HK-2 (cell line): ENCODE measurements at regions not wholly inside any gene's neighbourhood (a gene's known extent, or its start where the extent isn't known, plus 50 kb on each side); places are given as distances from the start of the nearest gene placed in this dataset.
"Not testable (repeated sequence)": the region's sequence is repeated elsewhere in the genome, so short reads cannot be mapped to it uniquely, and the experiment has no call there.

Source experiments
- DNase-seq: peaks from one replicate; pipeline ENCODE4 v3.0.0-alpha.2; 2018; ENCODE audit not compliant: unreplicated experiment

DNA sequence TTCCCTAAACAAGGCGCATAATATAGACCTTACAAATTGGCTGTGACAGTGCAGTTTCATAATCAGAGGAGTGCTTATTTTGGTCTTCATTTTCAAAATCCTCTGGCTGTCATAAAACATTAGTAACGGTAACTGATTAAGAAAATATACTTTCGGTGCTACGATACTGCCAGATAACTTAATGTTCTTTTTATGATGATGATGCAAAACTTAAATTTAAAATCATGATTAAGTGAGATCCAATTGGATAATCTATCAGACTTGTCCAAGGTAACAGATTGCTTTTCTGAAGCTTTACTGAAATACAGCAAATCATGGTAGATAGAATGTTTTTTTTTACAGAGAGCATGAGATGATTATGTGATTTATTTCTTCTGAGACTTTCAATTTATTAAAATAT, 364.2 kb upstream of the CNTN3 start:
- no peak for DNase-seq

- not testable (repeated sequence) for DNase-seq
Measured at GRCh38 chr3:74985028-74985904, 370.8 kb upstream of the CNTN3 start.

GRCh38 chr3:74988095-74988494, 373.6 kb upstream of the CNTN3 start:
- DNase-seq: no peak

DNA sequence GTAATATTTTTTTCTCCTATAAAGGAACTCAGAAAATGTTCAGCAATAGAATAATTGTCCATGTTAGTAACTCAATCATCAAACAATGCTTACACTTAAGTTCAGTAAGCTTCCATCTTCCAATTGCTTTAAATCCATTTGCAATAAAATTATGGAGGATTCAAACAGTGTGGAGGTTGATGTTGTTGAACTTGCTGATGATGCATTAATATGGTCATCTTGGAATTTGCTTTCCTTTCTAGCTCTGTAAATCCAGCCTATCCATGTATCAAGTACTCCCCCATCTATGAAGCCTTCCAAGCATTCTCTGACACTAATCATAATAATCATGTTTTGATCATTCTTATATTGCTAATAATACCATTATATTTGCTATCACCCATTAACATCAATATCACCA, 378.4 kb upstream of the CNTN3 start:
- no peak for DNase-seq

DNA sequence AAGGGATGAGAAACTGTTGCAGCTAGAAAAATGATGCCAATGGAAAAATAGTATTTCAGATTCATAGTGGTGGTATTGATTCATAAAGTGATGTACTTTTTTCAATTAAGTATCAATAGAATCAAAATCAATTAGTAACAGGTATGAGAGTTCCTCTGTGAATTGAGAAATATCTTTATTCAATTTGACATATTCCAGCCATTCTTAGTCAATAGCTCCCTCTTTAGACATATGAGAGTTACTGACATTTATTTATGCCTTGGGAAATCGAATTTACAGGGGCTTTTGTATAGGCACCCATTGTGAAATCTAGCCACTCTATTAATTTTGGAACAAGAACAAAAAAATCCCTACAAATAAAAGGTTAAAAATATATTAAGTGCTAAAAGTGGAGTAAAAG, 386.9 kb upstream of the CNTN3 start:
- DNase-seq: no peak

- no peak for DNase-seq
Measured at GRCh38 chr3:75012791-75013331, 398.4 kb upstream of the CNTN3 start.

DNA sequence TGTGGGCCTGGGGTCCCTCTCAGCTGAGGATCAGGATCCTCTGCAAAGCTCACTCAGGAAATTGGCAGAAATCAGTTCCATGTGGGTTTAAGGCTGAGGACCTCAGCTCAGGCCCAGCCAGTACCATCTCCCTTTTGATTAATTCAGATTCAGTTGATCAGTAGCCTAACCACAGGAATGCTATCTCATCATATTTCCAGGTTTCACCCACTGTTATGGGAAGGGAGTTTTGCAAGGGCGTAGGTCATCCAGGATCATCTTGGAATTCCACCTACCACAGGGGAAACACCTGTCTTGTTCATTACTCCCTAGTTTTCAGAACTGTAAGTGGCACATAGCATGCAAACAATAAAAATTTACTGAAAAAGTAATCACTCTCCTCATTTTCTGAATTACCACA, 399.5 kb upstream of the CNTN3 start:
- no peak for DNase-seq

- no peak for DNase-seq
Measured at GRCh38 chr3:75015280-75015679, 400.8 kb upstream of the CNTN3 start.

- no peak for DNase-seq
Measured at GRCh38 chr3:75035146-75035545, 420.7 kb upstream of the CNTN3 start.

DNA sequence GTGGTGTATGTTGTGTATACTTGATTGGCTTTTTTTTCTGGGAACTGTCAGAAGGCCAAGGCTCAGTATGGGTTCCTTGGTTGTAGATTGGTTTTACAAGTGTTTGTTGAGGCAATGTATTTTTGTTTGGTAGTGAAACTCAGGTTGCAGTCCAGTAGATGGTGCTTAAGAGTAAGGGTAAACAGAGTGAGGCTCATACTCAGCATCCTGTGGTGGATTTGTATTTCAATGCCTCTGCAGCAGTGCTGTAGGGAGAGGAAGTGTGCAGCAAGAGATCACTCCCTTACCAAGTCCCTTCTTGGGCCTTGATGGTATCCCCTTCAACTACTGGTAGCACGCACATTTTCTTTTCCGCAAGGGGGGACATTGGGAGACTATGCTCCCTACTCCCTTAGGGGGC, 428.5 kb upstream of the CNTN3 start:
- DNase-seq: no peak

- DNase-seq: no peak
Measured at GRCh38 chr3:75048650-75049049, 434.2 kb upstream of the CNTN3 start.

GRCh38 chr3:75049533-75049932, 435.1 kb upstream of the CNTN3 start:
- no peak for DNase-seq

DNA sequence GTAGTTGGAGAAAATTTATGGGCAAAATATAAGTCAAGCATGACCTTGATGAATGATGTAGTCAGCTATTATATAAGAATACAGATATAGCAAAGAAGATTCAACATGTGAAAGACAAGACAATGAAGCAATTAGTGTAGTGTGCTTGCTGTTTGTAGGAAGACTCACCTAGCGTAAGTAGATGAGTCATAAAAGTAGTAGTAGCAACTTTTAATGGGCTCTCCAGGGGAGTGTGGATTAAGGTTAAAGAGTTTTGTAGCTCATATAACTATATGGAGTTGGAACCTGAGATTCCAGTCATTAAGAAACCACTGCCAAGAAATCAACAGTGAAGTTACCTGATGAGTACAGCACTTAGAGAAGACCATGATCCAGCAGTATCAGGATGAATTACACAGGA, 444.7 kb upstream of the CNTN3 start:
- no peak for DNase-seq

- no peak for DNase-seq
Measured at GRCh38 chr3:75061806-75062205, 447.3 kb upstream of the CNTN3 start.

GRCh38 chr3:75075158-75075557, 460.7 kb upstream of the CNTN3 start:
- DNase-seq: no peak

GRCh38 chr3:75076481-75076880, 462.0 kb upstream of the CNTN3 start:
- DNase-seq: no peak

DNA sequence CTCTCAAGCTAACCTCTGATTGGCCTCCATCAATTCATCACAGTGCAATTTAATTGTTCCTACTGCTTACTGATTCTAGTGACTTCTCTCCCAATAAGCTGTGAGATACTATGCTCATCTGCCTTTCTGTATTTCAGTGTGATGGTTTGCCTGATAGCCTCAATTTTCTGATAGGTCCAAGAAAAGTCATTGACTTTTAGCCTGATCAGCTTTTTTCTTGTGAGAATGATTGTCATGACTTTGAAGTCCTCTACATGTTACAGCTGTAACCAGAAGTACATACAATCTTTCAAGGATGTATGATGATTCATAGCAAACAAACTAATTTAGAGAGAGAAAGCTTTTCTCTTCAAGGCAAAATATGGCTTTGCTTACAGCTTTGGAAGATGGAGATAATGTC, 463.8 kb upstream of the CNTN3 start:
- no peak for DNase-seq

- no peak for DNase-seq
Measured at GRCh38 chr3:75082845-75083244, 468.4 kb upstream of the CNTN3 start.

DNA sequence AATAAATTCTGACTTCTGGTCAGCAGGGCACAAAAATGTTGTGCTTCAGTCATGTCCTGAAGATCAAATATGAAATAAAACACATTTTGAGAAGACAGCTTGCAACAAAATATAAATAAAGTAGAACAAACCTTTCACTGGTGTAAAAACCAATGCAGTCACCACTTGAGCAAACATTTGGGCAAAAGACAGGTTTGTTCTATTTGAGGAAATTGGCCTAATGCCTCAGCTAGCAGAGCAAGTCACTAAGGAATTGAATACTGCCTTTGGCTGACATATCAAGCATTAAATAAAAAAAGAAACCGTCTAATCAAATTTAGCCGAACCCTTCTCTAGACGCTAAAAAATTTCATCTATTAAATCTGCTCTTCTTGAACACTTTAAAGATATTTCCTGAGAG, 475.4 kb upstream of the CNTN3 start:
- DNase-seq: no peak

GRCh38 chr3:75101329-75102147, 487.1 kb upstream of the CNTN3 start:
- DNase-seq: no peak

- DNase-seq: no peak
Measured at GRCh38 chr3:75110741-75111140, 496.3 kb upstream of the CNTN3 start.

- no peak for DNase-seq
Measured at GRCh38 chr3:75115695-75116094, 501.2 kb upstream of the CNTN3 start.

- no peak for DNase-seq
Measured at GRCh38 chr3:75118779-75119178, 504.3 kb upstream of the CNTN3 start.
